Endothelial cell of umbilical vein (primary cell): ENCODE measurements at regions not wholly inside any gene's neighbourhood (a gene's known extent, or its start where the extent isn't known, plus 50 kb on each side); places are given as distances from the start of the nearest gene placed in this dataset.

ENCODE experiments used
- BruUV-seq: library from RNA; stranded (reverse); fragments of 400-500 nt; replicated peaks from 2 replicates; lab custom pipeline; 2021; lab: Mats Ljungman, UMichigan
- CTCF ChIA-PET: fragments of 300-600, 350-600 bp; sonication (Branson Sonifier 250); formaldehyde crosslinking; loops from one replicate; lab custom pipeline; 2021; ENCODE audit warnings: antibody characterized with exemption, inconsistent platforms; lab: Charles Lee
- POLR2A ChIA-PET: fragments of 300-600, 350-600 bp; sonication (Branson Sonifier 250); formaldehyde crosslinking; loops from one replicate; lab custom pipeline; 2021; ENCODE audit warnings: antibody characterized with exemption, inconsistent platforms; lab: Charles Lee
- DNase-seq: peaks from one replicate; pipeline ENCODE4 v3.0.0-alpha.2; 2011; ENCODE audit warnings: low read depth, low spot score
- FAIRE-seq: peaks from 2 replicates; lab custom pipeline; 2011; peaks lifted over from hg19 to GRCh38; lab: Jason Lieb, UNC
- H2AFZ ChIP-seq: 2 replicates; pipeline ENCODE4 v1.6.0; 2012; ENCODE audit warnings: low read depth, low read length, control low read depth, inconsistent platforms
- H3K27ac ChIP-seq: 2 replicates; pipeline ENCODE4 v1.5.1; 2011; ENCODE audit warnings: low read depth, mild to moderate bottlenecking, control low read depth, low read length, moderate library complexity; ENCODE audit not compliant: insufficient read depth
- H3K27me3 ChIP-seq, 2 experiments: 2 replicates each; pipeline versions ENCODE4 v1.6.0 to v1.6.1; 2011; ENCODE audit warnings: low read length in 2 of 2, mixed read lengths in 1 of 2; ENCODE audit not compliant: control insufficient read depth in 2 of 2, insufficient read depth in 2 of 2
- H3K36me3 ChIP-seq, 2 experiments: 2 replicates in 1 of 2; 3 replicates in 1 of 2; pipeline ENCODE4 v1.5.1; 2011; ENCODE audit warnings: low read length in 2 of 2, mild to moderate bottlenecking in 1 of 2, moderate library complexity in 1 of 2; ENCODE audit not compliant: control insufficient read depth in 2 of 2, insufficient read depth in 2 of 2; ENCODE audit errors: extremely low read depth in 1 of 2
- H3K4me1 ChIP-seq: 3 replicates; pipeline ENCODE4 v1.5.1; 2011; ENCODE audit warnings: mild to moderate bottlenecking, low read length; ENCODE audit not compliant: control insufficient read depth, insufficient read depth; ENCODE audit errors: extremely low read depth
- H3K4me2 ChIP-seq: 2 replicates; pipeline ENCODE4 v1.6.1; 2011; ENCODE audit warnings: low read length, control low read depth, mixed read lengths; ENCODE audit not compliant: insufficient read depth
- H3K4me3 ChIP-seq, 3 experiments: fragments of 200-600 bp in 1 of 3; sonication (generic), shearing (Covaris generic) in 1 of 3; replicated peaks in 1 of 3; 2 replicates each; pipeline ENCODE4 v1.5.1; 2011 to 2016; ENCODE audit warnings: control low read depth in 3 of 3, low read length in 3 of 3, mild to moderate bottlenecking in 2 of 3, inconsistent platforms in 1 of 3, low read depth in 1 of 3, moderate library complexity in 1 of 3; ENCODE audit not compliant: insufficient read depth in 1 of 3
- H3K79me2 ChIP-seq: 2 replicates; pipeline ENCODE4 v1.6.0; 2012; ENCODE audit warnings: low read length, inconsistent platforms; ENCODE audit not compliant: control insufficient read depth, insufficient read depth
- H3K9ac ChIP-seq: replicated peaks from 2 replicates; pipeline ENCODE3; 2011; ENCODE audit warnings: low read length, control low read depth; ENCODE audit not compliant: insufficient read depth; ENCODE audit errors: extremely low read depth
- H3K9me1 ChIP-seq: replicated peaks from 3 replicates; pipeline ENCODE4 v1.6.0; 2011; ENCODE audit warnings: mild to moderate bottlenecking, low read length; ENCODE audit not compliant: control insufficient read depth, insufficient read depth; ENCODE audit errors: extremely low read depth
- H3K9me3 ChIP-seq: replicated peaks from 2 replicates; pipeline ENCODE4 v1.5.1; 2012; ENCODE audit warnings: low read length, inconsistent platforms; ENCODE audit not compliant: control insufficient read depth, insufficient read depth
- H4K20me1 ChIP-seq: replicated peaks from 2 replicates; pipeline ENCODE3; 2011; ENCODE audit warnings: mild to moderate bottlenecking, low read length; ENCODE audit not compliant: control insufficient read depth, insufficient read depth; ENCODE audit errors: extremely low read depth
- CTCF ChIP-seq, 2 donors: IDR thresholded peaks; 1 replicate in 1 of 2; 2 replicates in 1 of 2; pipeline ENCODE4 v1.5.1; 2011; ENCODE audit warnings: low read length in 2 of 2, mild to moderate bottlenecking in 2 of 2, moderate library complexity in 2 of 2, control low read depth in 1 of 2, inconsistent platforms in 1 of 2, low read depth in 1 of 2; ENCODE audit not compliant: insufficient read depth in 1 of 2; ENCODE audit errors: extremely low read depth in 1 of 2
- EZH2 ChIP-seq: IDR thresholded peaks from 2 replicates; pipeline ENCODE4 v1.6.1; 2012; ENCODE audit warnings: borderline replicate concordance, low read depth, mild to moderate bottlenecking, moderate library complexity, low read length, inconsistent platforms; ENCODE audit not compliant: severe bottlenecking
- FOS ChIP-seq: IDR thresholded peaks from 2 replicates; pipeline ENCODE4 v1.6.1; 2011; ENCODE audit warnings: mild to moderate bottlenecking, low read length, moderate library complexity, borderline replicate concordance; ENCODE audit not compliant: insufficient read depth
- GATA2 ChIP-seq: IDR thresholded peaks from 2 replicates; pipeline ENCODE4 v1.7.0; 2011; ENCODE audit warnings: low read depth, mild to moderate bottlenecking, moderate library complexity, mixed read lengths, low read length; ENCODE audit not compliant: insufficient read length, insufficient read depth
- JUN ChIP-seq: IDR thresholded peaks from 2 replicates; pipeline ENCODE4 v1.6.1; 2011; ENCODE audit warnings: borderline replicate concordance, low read depth; ENCODE audit not compliant: insufficient read length, insufficient read depth
- MAX ChIP-seq: IDR thresholded peaks from 2 replicates; pipeline ENCODE4 v1.6.1; 2011; ENCODE audit not compliant: insufficient read depth, insufficient read length
- MYC ChIP-seq: IDR thresholded peaks from one replicate; pipeline ENCODE4 v1.6.1; 2011; ENCODE audit warnings: mild to moderate bottlenecking, low read depth, low read length
- POLR2A ChIP-seq: IDR thresholded peaks from 2 replicates; pipeline ENCODE4 v1.6.1; 2012; ENCODE audit warnings: low read depth, mild to moderate bottlenecking, control low read depth, low read length
- POLR2AphosphoS5 ChIP-seq: IDR thresholded peaks from 2 replicates; pipeline ENCODE4 v1.6.1; 2012; ENCODE audit warnings: low read depth, mild to moderate bottlenecking, control low read depth, low read length, moderate library complexity; ENCODE audit not compliant: insufficient read depth
- dilution Hi-C: fragments of 300-500 bp; cut with MboI; formaldehyde crosslinking; loops from one replicate; pipeline ENCODE4 v1.15.0; 2019; ENCODE audit warnings: low sequenced_read_pairs; ENCODE audit not compliant: extremely low pct_ligation_motif_present
- intact Hi-C: fragments of 100-400 bp; cut with micrococcal nuclease; formaldehyde crosslinking; loops from one replicate; pipeline ENCODE4 v1.10.0; 2022

GRCh38 chr12:30180602-30181001 lies 396.9 kb upstream of the TMTC1 start:
- TF ChIP-seq JUN: no peak
- no peak for TF ChIP-seq GATA2
- no peak for TF ChIP-seq POLR2A
- TF ChIP-seq MYC: no peak
- no peak for TF ChIP-seq FOS
- TF ChIP-seq MAX: no peak
- TF ChIP-seq EZH2: no peak
- TF ChIP-seq POLR2AphosphoS5: no peak
- TF ChIP-seq CTCF (IDR thresholded peaks at IDR 0.05; ENCODE audit: extremely low read depth in 1 of 2, insufficient read depth in 1 of 2, low read depth in 1 of 2, low read length in 2 of 2): no peak
- POLR2A ChIA-PET: no interaction called here
- H3K9me3 ChIP-seq: no peaks in the 10 kb centered on the region
- intact Hi-C loops (no loop called here), dilution Hi-C loops (no loop called here)
- no peak overlapping the region for H3K9ac ChIP-seq
- FAIRE-seq (no peak), DNase-seq (no peak)
- H2AFZ ChIP-seq: no peak overlapping the region
- no peaks in the 10 kb centered on the region for H3K36me3 ChIP-seq
- H3K27ac ChIP-seq: no peak overlapping the region
- no peaks in the 10 kb centered on the region for H3K27me3 ChIP-seq
- no peaks in the 10 kb centered on the region for H3K4me1 ChIP-seq
- BruUV-seq: no TSS peak
- H3K79me2 ChIP-seq: no peaks in the 10 kb centered on the region
- H3K9me1 ChIP-seq: no peaks in the 10 kb centered on the region
- H3K4me2 ChIP-seq: no peak overlapping the region
- H3K4me3 ChIP-seq: no peak overlapping the region
- CTCF ChIA-PET: no interaction called here
- no peaks in the 10 kb centered on the region for H4K20me1 ChIP-seq
